HCT116 (cell line): ENCODE measurements at regions not wholly inside any gene's neighbourhood (a gene's known extent, or its start where the extent isn't known, plus 50 kb on each side); places are given as distances from the start of the nearest gene placed in this dataset.

Experiments used
- ATAC-seq: fragments of 200-7000 bp; cut with Tn5 transposase; 2 replicates; pipeline ENCODE4 v1.9.1; 2020; ENCODE audit warnings: mild to moderate bottlenecking, moderate library complexity
- BruUV-seq: library from RNA; stranded (reverse); fragments of 400-500 nt; replicated peaks from 2 replicates; lab custom pipeline; 2021; lab: Mats Ljungman, UMichigan
- CTCF ChIA-PET: fragments of 300-600 bp; sonication (Branson Sonifier 250); formaldehyde crosslinking; loops from one replicate; lab custom pipeline; 2021; ENCODE audit warnings: antibody characterized with exemption; lab: Charles Lee
- POLR2A ChIA-PET: fragments of 300-600, 350-600 bp; sonication (Branson Sonifier 250); formaldehyde crosslinking; loops from one replicate; lab custom pipeline; 2021; ENCODE audit warnings: antibody characterized with exemption; lab: Charles Lee
- RAD21 ChIA-PET, 2 experiments: fragments of 300-600 bp; sonication (Branson Sonifier 250); formaldehyde crosslinking; loops; one replicate each; lab custom pipeline; 2023; ENCODE audit warnings: low total read pairs in 2 of 2; ENCODE audit not compliant: uncharacterized antibody in 2 of 2, unreplicated experiment in 2 of 2, low non-redundant PET in 1 of 2; lab: Charles Lee
- DNase-seq: peaks from one replicate; pipeline ENCODE4 v3.0.0-alpha.2; 2010; ENCODE audit warnings: low read depth, low spot score
- H2AFZ ChIP-seq: fragments of 200-600 bp; shearing (Covaris generic), sonication (generic); 2 replicates; pipeline ENCODE4 v1.6.1; 2017; ENCODE audit warnings: low read depth, mixed run types, mixed read lengths, antibody characterized with exemption, low read length; ENCODE audit not compliant: poor library complexity, severe bottlenecking
- H3K27ac ChIP-seq: 2 replicates; pipeline ENCODE4 v1.5.1; 2012; ENCODE audit warnings: low read depth, low read length
- H3K27me3 ChIP-seq: fragments of 200-600 bp; sonication (generic); 2 replicates; pipeline ENCODE4 v1.6.1; 2016; ENCODE audit warnings: mixed run types, low read length, mixed read lengths; ENCODE audit not compliant: insufficient read depth
- H3K36me3 ChIP-seq, 2 experiments: fragments of 200-500 bp in 1 of 2; fragments of 200-600 bp in 1 of 2; sonication (Bioruptor generic) in 1 of 2; sonication (generic) in 1 of 2; 2 replicates each; pipeline versions ENCODE4 v1.5.1 to v1.6.1; 2014 to 2016; ENCODE audit warnings: low read length in 2 of 2, inconsistent platforms in 1 of 2, mixed read lengths in 1 of 2, mixed run types in 1 of 2; ENCODE audit not compliant: insufficient read depth in 2 of 2, control insufficient read depth in 1 of 2
- H3K4me1 ChIP-seq, 2 experiments: fragments of 200-600 bp in 1 of 2; sonication (generic) in 1 of 2; 2 replicates each; pipeline versions ENCODE4 v1.5.1 to v1.6.1; 2012 to 2017; ENCODE audit warnings: low read length in 2 of 2, inconsistent platforms in 1 of 2, mild to moderate bottlenecking in 1 of 2, mixed read lengths in 1 of 2, mixed run types in 1 of 2, moderate library complexity in 1 of 2; ENCODE audit not compliant: insufficient read depth in 2 of 2, control insufficient read depth in 1 of 2
- H3K4me2 ChIP-seq: fragments of 200-600 bp; sonication (generic); 2 replicates; pipeline ENCODE4 v1.6.1; 2017; ENCODE audit warnings: mixed run types, low read length, mixed read lengths
- H3K4me3 ChIP-seq, 2 experiments: fragments of 200-600 bp in 1 of 2; sonication (generic) in 1 of 2; replicated peaks in 1 of 2; 2 replicates each; pipeline ENCODE4 v1.5.1; 2011 to 2016; ENCODE audit warnings: low read length in 2 of 2, control low read depth in 1 of 2, low read depth in 1 of 2, mild to moderate bottlenecking in 1 of 2, mixed read lengths in 1 of 2, mixed run types in 1 of 2
- H3K79me2 ChIP-seq: fragments of 200-600 bp; sonication (generic); 2 replicates; pipeline ENCODE4 v1.6.1; 2017; ENCODE audit warnings: mild to moderate bottlenecking, mixed run types, low read length, moderate library complexity, mixed read lengths; ENCODE audit not compliant: insufficient read depth
- H3K9ac ChIP-seq: fragments of 200-600 bp; sonication (generic); 2 replicates; pipeline ENCODE4 v1.6.1; 2016; ENCODE audit warnings: low read length, mixed read lengths
- H3K9me2 ChIP-seq: fragments of 200-600 bp; sonication (generic), shearing (Covaris generic); 2 replicates; pipeline ENCODE4 v1.6.1; 2017; ENCODE audit warnings: mixed run types, mild to moderate bottlenecking, moderate library complexity; ENCODE audit not compliant: insufficient read depth
- H3K9me3 ChIP-seq, 2 experiments: fragments of 200-500 bp in 1 of 2; fragments of 200-600 bp in 1 of 2; sonication (Bioruptor generic) in 1 of 2; sonication (generic) in 1 of 2; 2 replicates each; pipeline ENCODE4 v1.6.1; 2014 to 2017; ENCODE audit warnings: low read length in 2 of 2, mixed read lengths in 2 of 2, inconsistent platforms in 1 of 2, low read depth in 1 of 2, mild to moderate bottlenecking in 1 of 2, mixed run types in 1 of 2, moderate library complexity in 1 of 2; ENCODE audit not compliant: control insufficient read depth in 1 of 2, insufficient read depth in 1 of 2
- H4K20me1 ChIP-seq: fragments of 200-600 bp; sonication (generic), shearing (Covaris generic); 2 replicates; pipeline ENCODE4 v1.6.1; 2017; ENCODE audit warnings: mixed run types, mild to moderate bottlenecking, moderate library complexity; ENCODE audit not compliant: insufficient read depth
- EGR1 ChIP-seq: IDR thresholded peaks from 2 replicates; pipeline ENCODE4 v1.6.1; 2012; ENCODE audit warnings: low read depth
- ELF1 ChIP-seq: IDR thresholded peaks from 2 replicates; pipeline ENCODE4 v1.6.1; 2012; ENCODE audit warnings: low read depth, borderline replicate concordance
- EZH2 ChIP-seq: fragments of 200-600 bp; sonication (generic); IDR thresholded peaks from 2 replicates; pipeline ENCODE4 v1.6.1; 2017; ENCODE audit warnings: antibody characterized with exemption, mixed run types
- EZH2phosphoT487 ChIP-seq: fragments of 200-600 bp; IDR thresholded peaks from 2 replicates; pipeline ENCODE4 v1.6.1; 2018; ENCODE audit warnings: antibody characterized with exemption, borderline replicate concordance
- POLR2A ChIP-seq: IDR thresholded peaks from 2 replicates; pipeline ENCODE4 v1.7.0; 2011; ENCODE audit warnings: borderline replicate concordance; ENCODE audit not compliant: insufficient read depth, insufficient read length; ENCODE audit errors: extremely low read depth
- REST ChIP-seq: IDR thresholded peaks from 2 replicates; pipeline ENCODE4 v1.6.1; 2012; ENCODE audit warnings: low read depth
- SIN3A ChIP-seq: IDR thresholded peaks from 2 replicates; pipeline ENCODE4 v1.6.1; 2012; ENCODE audit warnings: low read depth
- SP1 ChIP-seq: IDR thresholded peaks from 2 replicates; pipeline ENCODE4 v1.6.1; 2012; ENCODE audit warnings: low read depth
- intact Hi-C: fragments of 100-400 bp; cut with micrococcal nuclease; formaldehyde crosslinking; loops from 2 replicates; pipeline ENCODE4 v1.10.0; 2022

- Histone ChIP-seq H3K4me2 (no peak overlapping the region), H3K4me3 (no peak overlapping the region), H3K9me3 (peaks cover 4 to 23% of the 10 kb centered on the region in 2 experiments; a peak in 2 of 4 replicates), H3K27me3 (no peaks in the 10 kb centered on the region), H3K36me3 (no peaks in the 10 kb centered on the region), H3K79me2 (no peaks in the 10 kb centered on the region), H2AFZ (no peak overlapping the region), H3K9me2 (no peaks in the 10 kb centered on the region), H3K4me1 (no peaks in the 10 kb centered on the region), H3K27ac (no peak overlapping the region), H3K9ac (no peak overlapping the region), H4K20me1 (no peaks in the 10 kb centered on the region)
- RAD21 ChIA-PET = no interaction called here
- CTCF ChIA-PET = no interaction called here
- POLR2A ChIA-PET = no interaction called here
- ATAC-seq = no peak
- no peak for DNase-seq
- TF ChIP-seq ELF1 = no peak
- no peak for TF ChIP-seq SP1
- TF ChIP-seq EZH2 = no peak
- TF ChIP-seq EZH2phosphoT487 = no peak
- no peak for TF ChIP-seq EGR1
- no peak for TF ChIP-seq POLR2A
- TF ChIP-seq SIN3A = no peak
- TF ChIP-seq REST = no peak
- BruUV-seq = no TSS peak
- intact Hi-C loops = loop anchor here (10.0 kb wide), 1 partner anchor 246 kb away; no protein-coding TSS in a partner anchor
These were observed 744.1 kb downstream of the UQCRFS1 start for GRCh38 chr19:28468701-28469459.
